GM21717 (cell line): ENCODE measurements at regions not wholly inside any gene's neighbourhood (a gene's known extent, or its start where the extent isn't known, plus 50 kb on each side); places are given as distances from the start of the nearest gene placed in this dataset.
A peak's percentile ranks its signal among the peaks of the same experiment; 100 is the strongest.
"Not testable (repeated sequence)": the region's sequence is repeated elsewhere in the genome, so short reads cannot be mapped to it uniquely, and the experiment has no call there.

Experiments
- ATAC-seq: cut with Tn5 transposase; IDR thresholded peaks from one replicate; pipeline ENCODE4 v1.9.1; 2021; ENCODE audit warnings: mild to moderate bottlenecking, moderate library complexity; ENCODE audit not compliant: unreplicated experiment

DNA sequence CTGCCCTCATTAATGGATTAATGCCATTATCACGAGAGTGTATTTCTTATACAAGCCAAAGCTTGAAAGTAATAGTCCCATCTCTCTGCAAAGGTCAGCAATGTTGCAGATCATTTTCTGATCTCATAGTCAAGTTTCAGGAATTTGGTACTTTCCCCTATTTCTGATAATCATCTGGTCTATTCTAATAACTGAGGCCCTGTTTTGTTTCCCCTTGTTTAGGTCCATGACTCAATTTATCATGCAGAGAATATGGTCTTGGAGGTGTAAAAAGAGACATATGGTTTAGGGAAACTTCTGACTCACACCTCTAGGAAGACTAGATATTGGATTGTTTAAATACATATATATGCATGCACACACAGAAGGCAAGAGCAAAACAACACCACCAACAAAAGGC is 339.3 kb upstream of the NUDT12 start:
- ATAC-seq, result no peak

DNA sequence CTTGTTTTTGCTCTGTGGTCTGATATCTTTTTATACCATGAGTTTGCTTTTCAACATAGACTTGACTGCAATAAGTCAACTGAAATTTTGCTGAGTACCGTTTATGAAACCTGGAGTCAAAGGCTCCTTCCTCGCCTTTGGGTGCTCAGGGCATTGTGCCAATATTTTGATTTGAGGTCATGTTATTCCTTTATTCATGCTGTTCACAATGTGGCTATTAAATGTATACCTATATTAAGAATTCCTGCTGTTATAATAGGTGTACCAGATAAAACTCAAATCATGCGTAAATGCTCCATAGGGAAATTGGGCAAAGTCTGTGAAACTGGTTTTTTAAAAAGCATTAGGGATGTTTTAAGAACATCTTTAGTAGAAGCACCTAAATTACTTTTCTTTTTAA is 334.0 kb upstream of the NUDT12 start:
- ATAC-seq, result no peak

DNA sequence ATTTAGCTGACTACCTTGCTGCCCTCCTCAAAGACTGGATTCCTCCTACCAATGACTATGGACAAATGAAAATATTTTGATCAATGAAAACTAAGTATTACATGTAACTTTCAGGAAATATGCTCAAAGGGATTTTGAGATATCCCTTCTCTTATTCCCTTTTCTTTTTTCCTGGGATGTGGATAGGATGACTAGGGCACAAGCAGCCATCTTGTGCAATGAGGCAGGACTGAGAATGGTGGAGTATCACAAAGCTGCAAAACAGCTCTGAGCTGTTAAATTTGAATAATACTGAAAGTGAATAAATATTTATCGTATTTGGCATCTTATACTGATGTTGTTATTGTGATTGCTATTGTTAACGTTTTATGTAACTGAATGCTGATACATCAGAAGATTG is 333.1 kb upstream of the NUDT12 start:
- no peak for ATAC-seq

DNA sequence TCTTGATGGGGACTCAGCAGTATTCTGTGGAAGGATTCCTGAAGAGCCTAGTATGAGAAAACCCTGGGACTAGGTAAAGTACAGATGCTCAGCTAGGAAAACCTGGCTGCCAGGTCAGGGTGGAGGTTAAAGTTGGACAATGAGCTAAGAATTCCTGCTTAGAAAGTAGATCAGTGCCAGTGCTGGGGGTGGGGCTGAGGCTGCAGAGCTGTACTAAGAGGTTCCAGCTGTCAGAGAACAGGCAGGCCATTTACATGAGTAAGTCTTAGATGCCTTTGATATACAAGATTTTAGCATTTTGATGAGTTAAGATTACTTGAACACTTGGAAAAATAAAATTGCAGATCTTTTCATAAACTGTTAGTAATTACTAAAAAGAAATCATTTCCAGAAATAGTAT is 332.3 kb upstream of the NUDT12 start:
- ATAC-seq, result no peak

DNA sequence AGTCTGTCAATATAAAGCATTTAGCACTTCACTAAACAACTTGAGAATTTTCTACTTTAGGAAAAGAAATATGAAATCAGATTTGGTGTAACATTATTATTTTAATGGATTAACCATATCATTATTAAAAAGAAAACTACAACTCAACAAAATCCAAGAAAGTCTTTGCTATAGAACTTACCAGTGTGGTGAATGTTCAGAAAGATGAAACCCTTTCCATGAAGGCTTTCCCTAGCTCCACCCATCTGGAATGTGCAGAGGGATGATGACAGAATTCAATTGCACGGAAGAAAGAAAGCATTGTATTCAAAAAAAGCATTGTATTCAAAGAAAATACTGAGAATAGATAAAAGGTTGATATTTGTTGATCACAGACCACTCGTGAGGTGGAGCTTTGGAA is 328.6 kb upstream of the NUDT12 start:
- ATAC-seq, result no peak

DNA sequence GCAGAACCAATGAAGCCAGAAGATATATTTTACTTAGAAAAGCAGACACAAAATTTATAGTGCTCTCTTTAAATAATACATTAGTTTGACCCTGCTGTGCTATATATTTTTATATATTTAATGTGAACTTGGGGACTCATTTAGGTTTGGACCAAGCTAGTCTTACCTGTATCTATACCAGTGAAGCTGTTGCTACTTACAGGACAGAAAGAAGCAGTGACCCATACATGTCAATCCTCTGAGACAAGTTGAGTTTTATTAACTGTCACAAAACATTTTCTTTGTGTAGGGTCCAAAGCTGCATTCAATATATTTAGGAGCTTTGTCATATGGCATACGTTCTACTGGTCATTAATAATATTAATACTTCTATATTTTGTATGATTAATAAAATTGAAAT is 327.7 kb upstream of the NUDT12 start:
- ATAC-seq, result no peak

DNA sequence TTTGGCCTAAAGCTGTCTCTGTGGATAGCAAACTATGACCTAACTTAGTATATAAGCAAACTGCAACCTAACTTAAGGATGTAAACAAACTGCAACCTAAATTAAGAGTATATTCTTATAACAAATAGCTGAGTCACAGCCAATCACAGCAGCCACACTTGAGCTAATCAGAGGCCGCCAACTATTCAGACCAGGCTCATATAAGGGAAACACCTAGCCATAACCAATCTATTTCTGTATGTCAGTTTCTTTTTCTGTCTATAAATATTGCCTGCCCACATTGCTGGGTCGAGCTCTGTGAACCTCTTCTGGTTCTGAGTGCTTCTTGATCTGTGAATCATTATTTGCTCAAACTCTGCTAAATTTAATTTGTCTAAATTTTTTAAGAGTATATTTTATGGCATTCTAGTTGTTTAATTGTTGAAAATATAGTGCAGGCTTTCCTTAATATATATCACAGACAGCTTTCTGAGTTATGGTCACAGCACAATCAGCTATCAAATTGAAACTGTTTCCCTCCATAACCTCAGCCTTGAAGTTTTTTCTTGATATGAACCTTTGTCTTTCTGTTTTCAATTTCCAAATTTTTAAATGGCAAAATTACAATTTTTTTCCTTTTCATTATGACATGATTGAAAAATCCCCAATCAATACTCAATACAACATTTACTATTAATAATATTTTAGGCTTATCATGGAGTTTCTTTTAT is 327.1 kb upstream of the NUDT12 start:
- ATAC-seq, result peak; percentile 88

DNA sequence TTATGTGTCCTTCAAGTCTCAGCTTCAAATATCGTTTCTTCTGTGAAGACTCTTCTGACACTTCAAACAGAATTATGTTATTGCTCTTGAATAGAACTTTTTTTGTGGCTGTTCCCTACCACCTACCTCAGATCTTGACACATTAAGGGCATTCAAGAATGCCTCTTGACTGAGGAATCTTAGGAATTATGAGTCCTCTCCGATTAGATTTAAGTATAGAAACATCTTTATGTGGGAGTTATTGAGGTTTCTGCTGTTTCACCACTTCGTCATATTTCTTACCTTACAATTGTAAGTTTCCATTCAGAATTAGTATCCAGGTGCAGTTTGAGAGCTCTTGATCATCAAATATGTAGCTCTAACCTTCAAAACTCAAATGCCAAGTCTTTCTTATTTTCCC is 324.2 kb upstream of the NUDT12 start:
- no peak for ATAC-seq

DNA sequence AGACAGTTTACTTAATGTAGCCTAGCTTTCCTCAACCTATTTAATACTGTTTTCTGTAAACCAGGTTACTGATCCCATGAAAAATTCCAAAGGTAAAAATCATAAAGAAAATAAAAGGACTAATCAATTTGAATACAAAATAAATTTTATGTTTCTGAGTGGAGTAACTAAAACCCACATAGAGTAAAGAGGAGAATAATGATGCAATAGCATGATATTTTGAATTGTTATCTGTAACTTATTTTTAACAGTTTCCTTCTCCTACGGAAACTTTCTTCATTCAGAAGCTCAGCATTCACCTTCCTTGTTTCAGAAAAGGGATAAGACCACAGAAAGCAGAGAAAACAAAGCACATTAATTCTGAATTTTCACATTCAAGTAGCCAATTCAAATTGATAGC is 320.6 kb upstream of the NUDT12 start:
- ATAC-seq, result no peak

DNA sequence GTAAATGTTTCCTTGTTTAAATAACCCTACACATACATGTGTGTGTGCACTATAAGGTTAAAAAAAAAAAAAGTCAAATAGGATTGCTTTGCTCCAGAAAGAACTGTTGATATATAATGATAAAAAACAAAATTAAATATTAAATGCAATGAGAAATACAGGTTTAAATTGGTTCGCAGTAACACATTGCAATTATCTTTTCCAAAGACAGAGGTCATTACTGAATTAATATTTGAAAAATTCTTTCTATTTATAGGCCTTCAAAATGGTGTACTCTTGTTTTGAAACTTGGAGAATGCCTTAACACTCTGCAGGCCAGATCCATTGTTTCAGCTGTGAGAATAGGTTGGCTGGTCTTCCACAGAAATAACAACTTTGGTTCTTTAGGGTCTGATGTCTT is 319.0 kb upstream of the NUDT12 start:
- no peak for ATAC-seq

DNA sequence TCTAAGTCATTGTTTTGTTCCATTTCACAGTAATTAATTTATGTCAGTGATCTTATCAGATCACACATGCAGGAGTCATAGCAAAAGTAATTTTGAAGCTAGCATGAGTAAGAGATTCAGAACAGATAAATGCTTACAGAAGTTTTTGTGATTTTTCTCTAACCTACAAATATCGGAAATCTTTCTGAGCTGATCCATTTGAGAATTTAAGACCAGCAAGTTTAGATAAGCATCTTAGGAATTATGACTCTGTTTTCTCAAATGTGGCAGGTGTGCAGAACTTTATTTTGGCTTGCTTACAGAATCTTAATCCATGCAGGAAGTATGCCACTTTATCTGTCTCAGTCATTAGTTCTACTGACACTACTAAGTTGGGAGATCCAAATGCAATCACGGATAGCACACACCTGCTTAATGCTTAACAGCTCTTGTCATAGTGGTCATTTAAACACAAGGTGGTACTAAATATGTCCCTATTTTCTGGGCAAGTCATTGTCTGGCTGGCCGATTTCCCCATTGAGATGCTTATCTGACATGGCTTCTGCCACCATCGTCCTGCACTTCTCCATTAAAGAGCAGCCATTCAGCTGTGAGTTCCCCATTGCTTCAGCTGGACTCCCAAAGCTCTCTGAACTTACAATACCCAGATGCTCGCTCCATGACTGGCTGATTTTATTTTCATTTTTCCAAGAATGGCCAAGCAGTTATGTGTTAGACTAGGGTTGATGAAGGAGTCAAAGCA is 305.4 kb upstream of the NUDT12 start:
- no peak for ATAC-seq

DNA sequence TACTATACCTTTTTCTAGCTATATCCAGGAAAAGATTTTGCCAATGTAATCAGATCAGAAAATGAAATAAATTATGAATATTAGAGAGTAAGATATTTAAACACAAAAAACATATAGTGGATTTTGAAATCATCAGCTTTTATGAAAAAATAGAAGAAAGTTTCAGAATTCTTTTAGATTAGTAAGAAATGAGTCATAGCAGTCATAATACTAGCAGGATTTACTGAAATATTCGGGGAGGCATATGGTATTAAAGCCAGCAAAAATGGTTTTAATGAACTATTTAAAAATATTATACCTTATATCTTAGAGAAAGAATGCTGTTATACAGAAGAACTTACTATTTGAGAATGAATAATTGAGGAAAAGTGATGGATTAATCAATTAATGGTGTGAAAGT is 303.6 kb upstream of the NUDT12 start:
- no peak for ATAC-seq

DNA sequence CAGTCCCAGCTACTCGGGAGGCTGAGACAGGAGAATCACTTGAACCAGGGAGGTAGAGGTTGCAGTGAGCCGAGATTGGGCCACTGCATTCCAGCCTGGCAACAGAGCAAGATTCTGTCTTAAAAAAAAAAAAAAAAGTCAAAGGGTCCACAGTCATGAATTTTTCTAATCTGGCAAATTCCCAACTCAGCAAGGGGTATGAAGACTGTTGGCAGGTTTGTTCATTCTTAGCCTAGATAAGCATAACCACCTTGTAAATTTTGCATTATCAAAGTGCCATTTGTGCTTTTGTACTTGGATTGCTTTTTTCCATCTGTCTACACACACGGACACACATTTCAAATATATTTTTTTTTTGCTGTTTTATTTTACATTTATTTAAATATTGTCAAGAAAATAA is 299.8 kb upstream of the NUDT12 start:
- no peak for ATAC-seq

DNA sequence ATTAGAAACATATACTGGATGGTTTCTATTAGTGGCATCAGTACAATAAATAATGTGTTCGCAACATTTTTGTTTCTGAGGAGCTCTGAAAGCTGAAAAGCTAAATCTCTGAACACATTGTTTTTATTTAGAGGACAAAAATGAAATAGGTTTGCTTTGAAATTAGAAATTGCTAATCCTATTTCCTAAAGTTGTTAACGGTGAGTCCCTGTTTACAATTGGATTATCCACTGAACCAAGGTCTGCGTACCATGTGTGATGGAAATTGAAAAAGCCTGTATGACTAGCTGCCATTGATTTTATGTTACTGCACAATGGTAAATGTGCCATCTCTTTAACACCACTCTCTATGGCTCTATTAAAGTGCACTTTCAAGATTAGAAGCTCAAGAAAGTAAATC is 297.7 kb upstream of the NUDT12 start:
- no peak for ATAC-seq

DNA sequence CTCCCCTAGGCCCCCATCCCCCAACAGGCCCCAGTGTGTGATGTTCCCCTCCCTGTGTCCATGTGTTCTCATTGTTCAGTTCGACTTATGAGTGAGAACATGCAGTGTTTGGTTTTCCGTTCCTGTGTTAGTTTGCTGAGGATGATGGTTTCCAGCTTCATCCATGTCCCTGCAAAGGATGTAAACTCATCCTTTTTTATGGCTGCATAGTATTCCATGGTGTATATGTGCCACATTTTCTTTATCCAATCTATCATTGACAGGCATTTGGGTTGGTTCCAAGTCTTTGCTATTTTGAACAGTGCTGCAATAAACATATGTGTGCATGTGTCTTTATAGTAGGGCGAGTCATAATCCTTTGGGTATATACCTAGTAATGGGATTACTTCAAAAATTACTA is 295.8 kb upstream of the NUDT12 start:
- not testable (repeated sequence) for ATAC-seq

DNA sequence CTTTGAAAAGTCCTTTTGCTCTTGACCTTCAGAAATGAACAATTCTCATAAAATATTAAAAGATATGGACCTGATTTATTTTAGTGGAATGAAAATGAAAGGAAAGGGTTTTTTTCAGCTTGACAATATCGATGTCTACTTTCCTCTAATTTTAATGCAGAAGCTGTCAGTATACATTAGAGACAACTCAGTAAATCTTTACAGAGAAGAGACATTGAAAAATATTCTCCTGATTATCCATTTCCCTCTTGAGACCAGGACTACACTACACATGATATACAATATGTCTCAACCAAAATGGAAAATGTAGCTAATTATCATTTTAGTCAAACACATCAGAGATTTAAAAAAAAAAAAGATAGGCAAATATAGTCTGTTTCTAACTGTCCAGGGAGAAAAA is 288.5 kb upstream of the NUDT12 start:
- no peak for ATAC-seq

DNA sequence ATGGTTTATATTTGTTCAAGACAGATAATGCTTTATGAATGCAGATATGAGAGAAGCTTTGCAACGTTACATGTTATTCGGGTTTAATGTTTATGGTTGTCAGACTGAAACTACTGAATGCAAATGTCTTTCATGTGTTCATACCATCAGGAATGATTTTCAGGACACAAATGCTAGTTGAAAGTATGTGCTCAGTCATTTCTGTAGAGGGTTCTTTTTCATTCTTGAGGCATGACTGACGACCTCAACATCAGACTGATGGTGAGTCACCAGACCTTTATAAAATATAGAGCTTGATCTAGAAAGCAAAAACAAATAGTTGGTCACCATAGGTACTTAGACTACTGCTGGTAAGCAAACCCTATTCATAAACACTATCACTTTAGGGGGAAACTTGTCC is 287.3 kb upstream of the NUDT12 start:
- ATAC-seq, result peak; percentile 86

DNA sequence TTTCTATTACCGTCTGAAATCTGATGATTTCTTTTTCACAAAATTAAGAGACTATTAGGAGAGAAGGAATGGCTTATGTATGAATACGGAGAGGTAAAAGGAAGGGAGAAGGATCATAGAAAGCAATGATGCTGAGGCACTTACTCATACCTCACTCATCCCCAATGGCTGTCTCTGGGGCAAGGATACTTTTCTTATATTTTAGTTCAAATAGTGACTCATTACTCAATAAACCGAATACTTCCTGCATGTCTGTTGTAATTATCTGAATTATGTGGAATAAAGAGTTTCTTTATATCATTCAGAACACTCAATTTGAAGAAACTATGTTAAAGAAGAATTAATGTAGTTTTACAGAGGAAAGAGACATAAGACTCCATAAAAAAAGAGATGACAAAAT is 284.5 kb upstream of the NUDT12 start:
- no peak for ATAC-seq

DNA sequence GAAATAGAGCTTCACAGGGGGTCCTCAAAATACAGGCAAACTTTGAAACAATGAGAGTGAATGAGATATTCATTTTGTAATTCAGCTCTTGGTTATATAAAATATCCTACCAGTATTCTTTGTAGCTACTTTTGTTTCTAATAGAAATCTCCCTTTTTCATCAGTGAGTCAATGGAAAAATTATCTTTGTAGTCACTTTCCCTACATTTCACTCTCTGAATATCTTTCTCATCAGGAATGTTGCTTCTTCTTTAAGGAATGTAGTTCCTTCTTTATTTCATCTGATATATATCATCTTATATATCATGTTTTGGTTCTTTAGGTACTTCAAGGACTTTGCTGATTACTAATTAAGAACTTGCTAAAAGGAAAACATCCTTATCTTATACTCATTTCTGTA is 280.3 kb upstream of the NUDT12 start:
- ATAC-seq, result no peak

DNA sequence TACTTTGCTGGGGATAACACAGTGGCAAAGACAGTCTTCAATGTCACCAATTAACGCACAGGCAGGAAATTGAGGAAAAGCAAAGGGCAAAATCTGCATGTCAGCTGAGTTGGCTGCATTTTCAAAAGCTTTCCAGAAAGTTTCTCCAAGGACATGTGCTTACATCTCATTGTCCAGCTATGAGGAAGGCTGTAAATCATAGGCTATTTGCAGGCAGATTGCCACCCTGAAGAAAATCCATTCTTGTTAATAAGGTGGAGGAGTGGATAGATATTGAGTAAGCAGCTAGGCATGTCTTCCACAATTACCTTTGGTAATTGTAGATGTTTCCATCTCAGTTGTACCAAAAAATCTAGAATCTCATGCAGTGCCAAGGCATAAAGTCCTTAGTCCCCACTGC is 278.0 kb upstream of the NUDT12 start:
- ATAC-seq, result no peak

DNA sequence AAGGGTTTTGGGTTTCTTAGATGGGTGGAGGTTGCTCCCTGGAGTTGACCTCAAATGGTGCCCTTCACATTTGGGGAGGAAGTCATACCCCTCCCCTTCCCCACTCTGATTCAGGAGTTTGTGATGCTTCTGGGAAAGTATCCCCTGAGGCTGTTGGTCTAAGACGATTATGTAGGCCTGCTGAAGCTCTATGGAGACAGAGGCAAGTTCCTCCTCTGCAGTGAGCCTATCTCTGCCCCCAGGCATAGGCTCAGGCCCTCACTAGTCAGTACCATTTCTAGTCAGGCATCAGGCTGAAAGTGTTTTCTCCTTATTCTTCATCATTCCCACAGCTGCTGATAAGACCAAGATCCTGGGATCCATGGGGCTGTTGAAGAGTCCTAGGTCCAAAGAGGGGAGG is 271.6 kb upstream of the NUDT12 start:
- ATAC-seq, result no peak

DNA sequence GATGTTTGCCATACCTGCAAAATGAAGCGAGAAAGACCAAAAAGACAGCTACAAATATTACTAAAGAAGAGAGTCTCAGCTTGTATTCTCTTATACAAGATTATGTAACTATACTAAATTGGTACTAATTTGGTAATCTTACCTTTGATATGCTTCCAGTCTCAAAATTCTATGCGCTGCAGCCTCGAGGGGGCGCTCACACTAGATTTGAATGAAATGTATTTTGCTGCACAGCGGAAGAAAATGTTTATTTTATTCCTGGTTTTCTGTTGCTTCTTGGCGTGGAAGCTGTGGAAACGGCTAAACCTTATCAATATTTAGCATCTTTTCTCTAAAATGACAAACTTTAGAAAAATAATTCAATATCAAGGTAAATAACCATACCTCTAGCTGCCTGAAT is 267.0 kb upstream of the NUDT12 start:
- no peak for ATAC-seq

DNA sequence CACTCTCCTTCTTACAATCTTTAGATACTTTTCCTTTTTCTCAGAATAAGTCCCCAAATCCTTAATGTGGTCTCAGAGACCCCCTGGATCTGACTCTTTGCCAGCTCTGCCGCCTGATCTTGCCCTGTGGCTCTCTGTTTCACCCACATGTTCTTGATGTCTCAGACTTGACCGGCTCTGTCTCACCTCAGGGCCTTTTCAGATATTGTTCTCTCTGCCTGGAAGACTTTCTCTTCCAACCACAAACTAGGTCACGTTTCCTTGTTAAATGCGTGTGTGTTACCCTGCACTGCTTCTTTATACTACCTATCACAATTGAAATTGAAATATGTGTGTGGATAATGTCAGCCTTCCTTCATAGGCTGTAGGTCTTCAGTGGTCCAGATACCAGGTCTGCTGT is 265.4 kb upstream of the NUDT12 start:
- ATAC-seq, result no peak
